Activated naive CD8-positive, alpha-beta T cell treated with anti-CD3 and anti-CD28 coated beads, Interleukin-2, amount 10 ng/mL, durations not matched to agents 7 days and 5 days (primary cell): ENCODE measurements at regions not wholly inside any gene's neighbourhood (a gene's known extent, or its start where the extent isn't known, plus 50 kb on each side); places are given as distances from the start of the nearest gene placed in this dataset.

Experiments
- ATAC-seq: fragments of 150-1000 bp; cut with Tn5 transposase; one replicate; pipeline ENCODE4 v1.10.0; 2021; ENCODE audit warnings: low read depth, moderate library complexity
- POLR2A ChIA-PET: fragments of 350-600 bp; sonication (Branson Sonifier 250); formaldehyde crosslinking; loops from one replicate; lab custom pipeline; 2021; ENCODE audit warnings: antibody characterized with exemption; lab: Charles Lee
- DNase-seq: peaks from one replicate; pipeline ENCODE4 v3.0.0; 2021
- H3K27ac Mint-ChIP-seq: one replicate; pipeline ENCODE4 v1.8.0; 2022; ENCODE audit warnings: mild to moderate bottlenecking, mixed read lengths
- H3K27me3 Mint-ChIP-seq: one replicate; pipeline ENCODE4 v1.8.0; 2022; ENCODE audit warnings: mild to moderate bottlenecking, moderate library complexity, mixed read lengths
- H3K36me3 Mint-ChIP-seq: one replicate; pipeline ENCODE4 v1.8.0; 2021; ENCODE audit warnings: mild to moderate bottlenecking, mixed read lengths
- H3K4me1 Mint-ChIP-seq: one replicate; pipeline ENCODE4 v1.8.0; 2021; ENCODE audit warnings: mixed read lengths
- H3K4me3 Mint-ChIP-seq: one replicate; pipeline ENCODE4 v1.8.0; 2022; ENCODE audit warnings: mild to moderate bottlenecking, moderate library complexity, mixed read lengths
- H3K9me3 Mint-ChIP-seq: one replicate; pipeline ENCODE4 v1.8.0; 2021; ENCODE audit warnings: mixed read lengths

DNA sequence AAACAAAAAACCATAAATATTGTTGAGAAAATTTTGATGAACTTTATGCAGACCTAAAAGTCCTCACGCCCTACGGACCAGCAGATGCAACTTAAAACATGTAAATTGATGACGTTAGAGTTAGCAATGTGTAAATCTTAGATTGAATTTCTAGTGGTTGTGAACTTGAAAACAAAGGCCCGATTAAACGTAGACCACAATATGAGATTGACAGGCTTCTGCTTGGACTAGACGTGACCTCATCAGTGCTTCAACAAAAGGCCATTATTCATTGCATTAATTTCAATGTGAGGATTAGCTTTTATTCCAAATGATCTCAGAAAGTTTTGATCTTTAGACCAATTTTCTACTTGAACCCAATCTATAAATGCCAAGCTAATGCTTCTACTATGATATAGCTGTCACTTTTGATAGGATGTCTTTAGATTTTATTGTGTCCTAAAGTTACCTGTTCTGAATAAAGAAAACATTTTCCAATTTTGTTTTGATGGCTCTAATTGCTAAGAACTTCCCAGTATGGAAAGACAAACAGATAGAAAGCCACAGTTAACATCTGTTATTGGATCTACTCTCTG lies 55.4 kb upstream of the SPPL2A start:
- no peaks in the 10 kb centered on the region for H3K9me3 Mint-ChIP-seq
- no peaks in the 10 kb centered on the region for H3K36me3 Mint-ChIP-seq
- no peak for DNase-seq
- no peak overlapping the region for H3K4me3 Mint-ChIP-seq
- POLR2A ChIA-PET, result no interaction called here
- no peak overlapping the region for H3K27ac Mint-ChIP-seq
- peaks cover 34% of the 10 kb centered on the region for H3K27me3 Mint-ChIP-seq
- ATAC-seq, result no peak
- no peaks in the 10 kb centered on the region for H3K4me1 Mint-ChIP-seq

DNA sequence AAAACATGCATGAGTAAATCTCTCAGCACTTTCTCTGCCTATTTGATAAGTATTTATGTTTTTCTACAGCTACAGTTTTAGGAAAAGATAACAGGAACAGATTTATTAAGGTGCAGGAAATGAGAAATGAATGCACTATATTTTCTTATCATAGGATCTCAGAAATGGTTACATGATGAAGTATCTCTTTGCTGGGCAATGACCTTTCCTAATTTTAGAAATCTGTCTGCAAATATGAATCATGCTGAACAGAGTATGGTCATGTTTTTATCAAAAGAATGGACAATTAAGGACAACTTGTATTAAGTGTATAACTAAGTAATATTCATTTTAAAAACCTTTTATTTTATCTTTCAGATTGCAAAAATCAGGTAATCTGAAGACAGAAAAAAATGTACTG lies 53.8 kb upstream of the SPPL2A start:
- POLR2A ChIA-PET, result no interaction called here
- ATAC-seq (no peak), DNase-seq (no peak)
- Mint-ChIP-seq H3K9me3 (no peaks in the 10 kb centered on the region), H3K4me1 (no peaks in the 10 kb centered on the region), H3K27me3 (peaks cover 29% of the 10 kb centered on the region), H3K27ac (no peak overlapping the region), H3K36me3 (no peaks in the 10 kb centered on the region), H3K4me3 (no peak overlapping the region)

DNA sequence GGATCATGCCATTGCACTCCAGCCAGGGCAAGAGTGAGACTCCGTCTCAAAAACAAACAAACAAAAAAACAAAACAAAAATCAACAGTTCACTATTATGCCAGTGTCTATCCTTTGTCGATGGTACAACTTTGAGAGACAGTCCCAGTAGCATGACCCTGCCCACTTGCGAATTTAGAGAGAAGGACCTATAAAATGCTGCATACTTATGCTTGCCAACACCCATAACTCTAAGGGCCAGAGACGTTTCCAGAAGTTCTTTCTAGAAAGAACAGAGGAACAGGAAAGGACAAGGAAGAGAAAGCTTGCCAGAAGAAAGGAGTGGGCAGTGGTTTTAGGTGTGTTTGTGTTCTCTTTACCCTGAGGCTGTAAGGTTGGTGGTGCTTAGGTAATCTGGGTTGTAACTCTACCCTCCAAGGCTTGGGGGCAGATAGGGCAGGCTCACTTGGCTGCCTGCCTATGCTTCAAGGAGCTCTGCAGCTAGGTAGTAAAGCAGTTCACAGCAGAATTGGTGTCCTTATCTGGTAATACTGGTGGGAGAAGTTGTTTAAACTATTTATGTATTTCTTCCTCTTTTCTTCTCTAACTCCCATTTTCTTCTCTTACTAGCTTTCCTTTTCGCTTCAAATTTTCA lies 50.6 kb upstream of the SPPL2A start:
- Mint-ChIP-seq H3K27me3 (peaks cover 13% of the 10 kb centered on the region), H3K4me3 (no peak overlapping the region), H3K27ac (no peak overlapping the region), H3K36me3 (no peaks in the 10 kb centered on the region), H3K9me3 (no peaks in the 10 kb centered on the region), H3K4me1 (no peaks in the 10 kb centered on the region)
- POLR2A ChIA-PET, result no interaction called here
- DNase-seq, result no peak
- no peak for ATAC-seq
